ENCODE measurements at regions not wholly inside any gene's neighbourhood (a gene's known extent, or its start where the extent isn't known, plus 50 kb on each side); places are given as distances from the start of the nearest gene placed in this dataset.

GRCh38 chr6:169911264-169912263 lies 160.1 kb downstream of the ERMARD start:
- no peak for TF ChIP-seq EP300 (IDR thresholded peaks at IDR 0.05)
- TF ChIP-seq, protein P1, sequence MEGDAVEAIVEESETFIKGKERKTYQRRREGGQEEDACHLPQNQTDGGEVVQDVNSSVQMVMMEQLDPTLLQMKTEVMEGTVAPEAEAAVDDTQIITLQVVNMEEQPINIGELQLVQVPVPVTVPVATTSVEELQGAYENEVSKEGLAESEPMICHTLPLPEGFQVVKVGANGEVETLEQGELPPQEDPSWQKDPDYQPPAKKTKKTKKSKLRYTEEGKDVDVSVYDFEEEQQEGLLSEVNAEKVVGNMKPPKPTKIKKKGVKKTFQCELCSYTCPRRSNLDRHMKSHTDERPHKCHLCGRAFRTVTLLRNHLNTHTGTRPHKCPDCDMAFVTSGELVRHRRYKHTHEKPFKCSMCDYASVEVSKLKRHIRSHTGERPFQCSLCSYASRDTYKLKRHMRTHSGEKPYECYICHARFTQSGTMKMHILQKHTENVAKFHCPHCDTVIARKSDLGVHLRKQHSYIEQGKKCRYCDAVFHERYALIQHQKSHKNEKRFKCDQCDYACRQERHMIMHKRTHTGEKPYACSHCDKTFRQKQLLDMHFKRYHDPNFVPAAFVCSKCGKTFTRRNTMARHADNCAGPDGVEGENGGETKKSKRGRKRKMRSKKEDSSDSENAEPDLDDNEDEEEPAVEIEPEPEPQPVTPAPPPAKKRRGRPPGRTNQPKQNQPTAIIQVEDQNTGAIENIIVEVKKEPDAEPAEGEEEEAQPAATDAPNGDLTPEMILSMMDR (IDR thresholded peaks at IDR 0.05), result no peak
- TF ChIP-seq POLR2A (IDR thresholded peaks at IDR 0.05), result no peak
- no peak for TF ChIP-seq POLR2AphosphoS5 (IDR thresholded peaks at IDR 0.05)

Data from gastroesophageal sphincter (tissue), 3 donors.